ENCODE measurements at regions not wholly inside any gene's neighbourhood (a gene's known extent, or its start where the extent isn't known, plus 50 kb on each side); places are given as distances from the start of the nearest gene placed in this dataset.

DNA sequence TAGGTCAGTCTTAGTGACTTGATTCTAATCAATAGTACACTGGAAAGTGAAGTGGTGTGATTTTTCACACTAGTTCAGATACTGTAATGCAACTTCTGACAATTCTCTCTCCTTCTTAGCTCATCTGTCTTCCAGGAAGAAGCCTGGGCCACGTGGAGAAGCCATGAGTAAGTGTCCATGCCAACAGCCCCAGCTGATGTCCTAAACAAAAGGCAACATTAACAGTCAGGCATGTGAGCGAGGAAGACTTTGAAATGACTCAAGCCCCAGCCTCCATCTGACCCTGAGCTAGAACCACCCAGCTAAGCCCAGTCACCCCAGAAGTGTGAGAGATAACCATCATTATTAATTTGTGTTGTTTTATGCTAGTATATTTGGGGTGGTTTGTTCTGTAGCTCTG, 115.7 kb upstream of the MAGEB16 start:
- ATAC-seq (no peak), DNase-seq (no peak)
- Mint-ChIP-seq H3K27me3 (no peaks in the 10 kb centered on the region), H3K9me3 (no peaks in the 10 kb centered on the region), H3K4me3 (no peak overlapping the region), H3K36me3 (ENCODE audit: low read depth) (no peaks in the 10 kb centered on the region), H3K27ac (no peak overlapping the region), H3K4me1 (ENCODE audit: low read depth) (no peaks in the 10 kb centered on the region)
- ChIA-PET CTCF (no interaction called here), POLR2A (no interaction called here)
- intact Hi-C loops (cut with micrococcal nuclease): no loop called here
- TF ChIP-seq, protein P1, sequence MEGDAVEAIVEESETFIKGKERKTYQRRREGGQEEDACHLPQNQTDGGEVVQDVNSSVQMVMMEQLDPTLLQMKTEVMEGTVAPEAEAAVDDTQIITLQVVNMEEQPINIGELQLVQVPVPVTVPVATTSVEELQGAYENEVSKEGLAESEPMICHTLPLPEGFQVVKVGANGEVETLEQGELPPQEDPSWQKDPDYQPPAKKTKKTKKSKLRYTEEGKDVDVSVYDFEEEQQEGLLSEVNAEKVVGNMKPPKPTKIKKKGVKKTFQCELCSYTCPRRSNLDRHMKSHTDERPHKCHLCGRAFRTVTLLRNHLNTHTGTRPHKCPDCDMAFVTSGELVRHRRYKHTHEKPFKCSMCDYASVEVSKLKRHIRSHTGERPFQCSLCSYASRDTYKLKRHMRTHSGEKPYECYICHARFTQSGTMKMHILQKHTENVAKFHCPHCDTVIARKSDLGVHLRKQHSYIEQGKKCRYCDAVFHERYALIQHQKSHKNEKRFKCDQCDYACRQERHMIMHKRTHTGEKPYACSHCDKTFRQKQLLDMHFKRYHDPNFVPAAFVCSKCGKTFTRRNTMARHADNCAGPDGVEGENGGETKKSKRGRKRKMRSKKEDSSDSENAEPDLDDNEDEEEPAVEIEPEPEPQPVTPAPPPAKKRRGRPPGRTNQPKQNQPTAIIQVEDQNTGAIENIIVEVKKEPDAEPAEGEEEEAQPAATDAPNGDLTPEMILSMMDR (IDR thresholded peaks at IDR 0.05): no peak

DNA sequence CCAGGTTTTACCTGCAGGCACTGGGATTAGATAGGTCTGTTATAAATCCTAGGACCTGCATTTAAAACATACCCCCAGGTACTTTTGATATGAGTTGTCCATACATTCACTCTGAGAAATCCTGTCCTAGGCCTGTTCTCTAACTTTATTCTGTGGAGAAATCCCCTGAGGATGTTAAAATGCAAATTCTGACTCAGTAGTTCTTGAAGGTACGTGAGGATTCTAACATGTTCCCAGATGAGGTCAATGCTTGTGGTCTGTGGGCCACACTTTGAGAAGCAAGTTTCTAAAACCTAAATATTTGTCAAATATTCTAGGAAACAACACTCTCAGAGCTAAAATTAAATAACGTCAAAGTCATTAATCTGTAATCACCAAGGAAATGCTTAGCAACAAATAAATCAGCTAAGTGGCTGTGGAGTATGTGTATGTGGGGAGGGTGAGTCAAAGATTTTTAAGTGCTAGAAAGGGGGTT, 101.3 kb upstream of the MAGEB16 start:
- ChIA-PET POLR2A (no interaction called here), CTCF (no interaction called here)
- no peak for ATAC-seq
- TF ChIP-seq, protein P1 (IDR thresholded peaks at IDR 0.05): no peak
- no peaks in the 10 kb centered on the region for H3K4me1 Mint-ChIP-seq (ENCODE audit: low read depth)
- no peak for DNase-seq
- no peaks in the 10 kb centered on the region for H3K27me3 Mint-ChIP-seq
- H3K27ac Mint-ChIP-seq: no peak overlapping the region
- H3K9me3 Mint-ChIP-seq: no peaks in the 10 kb centered on the region
- H3K4me3 Mint-ChIP-seq: no peak overlapping the region
- intact Hi-C loops (cut with micrococcal nuclease): no loop called here
- H3K36me3 Mint-ChIP-seq (ENCODE audit: low read depth): no peaks in the 10 kb centered on the region

- DNase-seq: no peak
- H3K9me3 Mint-ChIP-seq: no peaks in the 10 kb centered on the region
- no peaks in the 10 kb centered on the region for H3K36me3 Mint-ChIP-seq (ENCODE audit: low read depth)
- no peaks in the 10 kb centered on the region for H3K27me3 Mint-ChIP-seq
- H3K27ac Mint-ChIP-seq: no peak overlapping the region
- CTCF ChIA-PET: no interaction called here
- H3K4me1 Mint-ChIP-seq (ENCODE audit: low read depth): no peaks in the 10 kb centered on the region
- TF ChIP-seq, protein P1 (IDR thresholded peaks at IDR 0.05): no peak
- H3K4me3 Mint-ChIP-seq: no peak overlapping the region
- intact Hi-C loops (cut with micrococcal nuclease): no loop called here
- POLR2A ChIA-PET: no interaction called here
- no peak for ATAC-seq
These were observed 98.5 kb upstream of the MAGEB16 start for GRCh38 chrX:35699642-35700041.

GRCh38 chrX:35700121-35700520, 98.0 kb upstream of the MAGEB16 start:
- ChIA-PET CTCF (no interaction called here), POLR2A (no interaction called here)
- TF ChIP-seq, protein P1 (IDR thresholded peaks at IDR 0.05): no peak
- Mint-ChIP-seq H3K4me3 (no peak overlapping the region), H3K9me3 (no peaks in the 10 kb centered on the region), H3K4me1 (ENCODE audit: low read depth) (no peaks in the 10 kb centered on the region), H3K27ac (no peak overlapping the region), H3K27me3 (no peaks in the 10 kb centered on the region), H3K36me3 (ENCODE audit: low read depth) (no peaks in the 10 kb centered on the region)
- intact Hi-C loops (cut with micrococcal nuclease): no loop called here
- DNase-seq: no peak
- no peak for ATAC-seq

DNA sequence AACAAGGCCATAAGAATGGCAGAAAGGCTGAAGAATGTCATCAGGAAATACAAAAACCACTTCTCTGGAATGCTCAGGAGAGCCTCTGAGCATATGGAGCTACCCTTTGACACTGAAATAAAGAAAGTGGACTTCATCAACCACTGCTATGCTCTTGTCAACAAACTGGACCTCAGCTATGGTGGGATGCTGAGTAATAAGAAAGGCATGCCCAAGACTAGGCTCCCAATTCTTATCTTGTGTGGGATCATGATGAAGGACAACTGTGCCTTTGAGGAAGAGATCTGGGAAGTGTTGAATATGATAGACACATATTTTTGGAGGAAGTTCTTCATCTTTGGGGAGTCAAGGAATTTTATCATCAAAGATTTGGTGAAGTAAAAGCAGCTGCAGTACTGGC, 86.9 kb upstream of the MAGEB16 start:
- CTCF ChIA-PET: no interaction called here

More for the DNA sequence above, 86.9 kb upstream of the MAGEB16 start:
- intact Hi-C loops (cut with micrococcal nuclease): no loop called here
- no peaks in the 10 kb centered on the region for H3K4me1 Mint-ChIP-seq (ENCODE audit: low read depth)
- TF ChIP-seq, protein P1 (IDR thresholded peaks at IDR 0.05): no peak
- DNase-seq (no peak), ATAC-seq (no peak)
- POLR2A ChIA-PET: no interaction called here
- no peak overlapping the region for H3K27ac Mint-ChIP-seq
- no peaks in the 10 kb centered on the region for H3K9me3 Mint-ChIP-seq
- H3K4me3 Mint-ChIP-seq: no peak overlapping the region
- no peaks in the 10 kb centered on the region for H3K27me3 Mint-ChIP-seq
- H3K36me3 Mint-ChIP-seq (ENCODE audit: low read depth): no peaks in the 10 kb centered on the region

Measured in activated CD8-positive, alpha-beta T cell treated with anti-CD3 and anti-CD28 coated beads for 36 hours (primary cell).